ENCODE measurements at regions not wholly inside any gene's neighbourhood (a gene's known extent, or its start where the extent isn't known, plus 50 kb on each side); places are given as distances from the start of the nearest gene placed in this dataset.

DNA sequence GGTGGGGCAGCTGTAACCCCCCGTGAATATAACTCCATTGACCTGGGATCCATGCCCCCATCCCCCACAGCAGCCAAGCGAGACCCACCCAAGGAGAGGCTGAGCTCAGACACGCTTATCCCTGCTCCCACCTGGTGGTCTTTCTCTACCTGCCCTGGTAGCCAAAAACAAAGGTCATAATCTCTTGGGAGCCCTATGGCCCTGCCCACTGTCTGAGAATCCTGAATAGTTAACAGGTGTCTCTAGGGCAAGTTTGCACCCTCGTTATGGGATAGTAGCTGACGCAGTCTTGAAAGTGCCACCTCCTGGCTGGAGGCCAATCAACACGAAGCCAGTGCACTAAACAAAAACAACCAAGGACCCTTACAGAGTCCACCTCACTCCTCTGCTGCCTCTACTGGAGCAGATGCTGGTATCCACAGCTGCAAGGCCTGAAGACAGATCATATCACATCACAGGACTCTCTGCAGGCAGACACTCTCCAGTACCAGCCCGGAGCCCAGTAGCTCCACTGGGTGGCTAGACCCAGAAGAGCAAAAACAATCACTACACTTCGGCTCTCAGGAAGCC lies 134.3 kb upstream of the C1orf174 start:
- TF ChIP-seq TAF1 (IDR thresholded peaks at IDR 0.05; ENCODE audit: low read depth) (no peak), FOXM1 (IDR thresholded peaks at IDR 0.05; ENCODE audit: borderline replicate concordance, low read depth) (no peak), RAD21 (IDR thresholded peaks at IDR 0.05; ENCODE audit: low read depth) (no peak), EGR1 (IDR thresholded peaks at IDR 0.05) (no peak), MAX (IDR thresholded peaks at IDR 0.05) (no peak), EP300 (IDR thresholded peaks at IDR 0.05; ENCODE audit: borderline replicate concordance) (no peak), TCF12 (IDR thresholded peaks at IDR 0.05; ENCODE audit: low read depth) (no peak), REST (IDR thresholded peaks at IDR 0.05; ENCODE audit: low read depth) (no peak), CEBPB (IDR thresholded peaks at IDR 0.05) (no peak), NFIC (IDR thresholded peaks at IDR 0.05) (no peak)

Data from Ishikawa (cell line).